Right lobe of liver (tissue), 6 donors: ENCODE measurements at regions not wholly inside any gene's neighbourhood (a gene's known extent, or its start where the extent isn't known, plus 50 kb on each side); places are given as distances from the start of the nearest gene placed in this dataset.

ENCODE experiments used
- ATAC-seq, 4 donors: fragments of 200-7000 bp; cut with Tn5 transposase; one replicate each; pipeline ENCODE4 v1.9.1; 2020; ENCODE audit warnings: mild to moderate bottlenecking in 4 of 4, moderate library complexity in 4 of 4
- DNase-seq, 3 donors: peaks; one replicate each; pipeline ENCODE4 v3.0.0-alpha.2; 2020
- H3K27ac ChIP-seq, 3 donors: fragments of 200-600 bp; one replicate each; pipeline ENCODE4 v1.8.0; 2022
- H3K27me3 ChIP-seq, 2 donors: fragments of 200-600 bp; one replicate each; pipeline ENCODE4 v1.8.0; 2022
- H3K36me3 ChIP-seq, 4 donors: fragments of 200-600 bp; sonication (generic) in 1 of 4; one replicate each; pipeline versions ENCODE4 v1.5.1 to v1.8.0; 2017 to 2022; ENCODE audit warnings: control low read depth in 1 of 4
- H3K4me1 ChIP-seq, 4 donors: fragments of 200-600 bp; sonication (generic) in 1 of 4; one replicate each; pipeline versions ENCODE4 v1.5.1 to v1.8.0; 2017 to 2022; ENCODE audit warnings: control low read depth in 1 of 4
- H3K4me3 ChIP-seq, 3 donors: fragments of 200-600 bp; one replicate each; pipeline ENCODE4 v1.8.0; 2022
- H3K9me3 ChIP-seq, 4 donors: fragments of 200-600 bp; sonication (generic) in 1 of 4; one replicate each; pipeline versions ENCODE4 v1.5.1 to v1.8.0; 2017 to 2022; ENCODE audit warnings: control low read depth in 1 of 4
- CTCF ChIP-seq, 4 donors: fragments of 200-600 bp in 3 of 4; fragments of 450-650 bp in 1 of 4; IDR thresholded peaks; one replicate each; pipeline versions ENCODE4 v1.5.1 to v1.8.0; 2016 to 2022; ENCODE audit warnings: antibody characterized with exemption in 4 of 4, mild to moderate bottlenecking in 2 of 4
- POLR2A ChIP-seq: fragments of 450-650 bp; IDR thresholded peaks from one replicate; pipeline ENCODE4 v1.6.1; 2017; ENCODE audit warnings: antibody characterized with exemption, mild to moderate bottlenecking
- WGBS: methylation state at CpG from one replicate; pipeline ENCODE4 v1.1.6; 2018; ENCODE audit warnings: low coverage, low lambda C conversion rate; ENCODE audit not compliant: insufficient coverage; ENCODE audit errors: missing lambda C conversion rate; 5-methylcytosine and 5-hydroxymethylcytosine counted together
- intact Hi-C, 2 donors: fragments of 100-400 bp; cut with DNase I; formaldehyde crosslinking; loops; one replicate each; pipeline versions ENCODE4 v1.11.2 to v1.14.1; 2022
- donor health status: DM: no; HTN: yes; CAD: no.
- donor health status: DM: no; HTN: no; CAD: no.
- donor health status: DM: no; HTN: no; CAD: no.
- donor health status: DM: no; HTN: yes; CAD: no.
- donor health status: DM: no; HTN: yes; CAD: no.

GRCh38 chr6:129946439-129947140 is 71.8 kb upstream of the L3MBTL3 start:
- no peaks in the 10 kb centered on the region for H3K9me3 ChIP-seq
- ATAC-seq (no peak), DNase-seq (no peak)
- H3K27ac ChIP-seq: no peak overlapping the region
- H3K27me3 ChIP-seq: no peaks in the 10 kb centered on the region
- WGBS: 63% methylated on average over 8 of the region's 9 CpGs
- H3K36me3 ChIP-seq: no peaks in the 10 kb centered on the region
- no peak overlapping the region for H3K4me3 ChIP-seq
- H3K4me1 ChIP-seq: no peaks in the 10 kb centered on the region
- intact Hi-C loops: no loop called here
- TF ChIP-seq CTCF (IDR thresholded peaks at IDR 0.05) (no peak), POLR2A (no peak)

- no peaks in the 10 kb centered on the region for H3K27me3 ChIP-seq
- intact Hi-C loops: no loop called here
- H3K36me3 ChIP-seq: no peaks in the 10 kb centered on the region
- TF ChIP-seq POLR2A (no peak), CTCF (IDR thresholded peaks at IDR 0.05) (no peak)
- 69% methylated on average over 7 of the region's 11 CpGs for WGBS
- DNase-seq: no peak
- no peak overlapping the region for H3K4me3 ChIP-seq
- H3K27ac ChIP-seq: no peak overlapping the region
- no peaks in the 10 kb centered on the region for H3K9me3 ChIP-seq
- ATAC-seq: no peak
- H3K4me1 ChIP-seq: no peaks in the 10 kb centered on the region
Measured at GRCh38 chr6:129943637-129944271, 74.6 kb upstream of the L3MBTL3 start.

- ATAC-seq: no peak
- WGBS: 62% methylated on average over 6 of the region's 6 CpGs
Measured at GRCh38 chr6:129940454-129941195, 77.8 kb upstream of the L3MBTL3 start.

More at GRCh38 chr6:129940454-129941195, 77.8 kb upstream of the L3MBTL3 start:
- Histone ChIP-seq H3K4me1 (no peaks in the 10 kb centered on the region), H3K36me3 (no peaks in the 10 kb centered on the region), H3K27ac (no peak overlapping the region), H3K9me3 (no peaks in the 10 kb centered on the region), H3K4me3 (no peak overlapping the region), H3K27me3 (no peaks in the 10 kb centered on the region)
- no peak for DNase-seq
- intact Hi-C loops: no loop called here
- TF ChIP-seq POLR2A (no peak), CTCF (IDR thresholded peaks at IDR 0.05) (no peak)
